ENCODE measurements at regions not wholly inside any gene's neighbourhood (a gene's known extent, or its start where the extent isn't known, plus 50 kb on each side); places are given as distances from the start of the nearest gene placed in this dataset.

DNA sequence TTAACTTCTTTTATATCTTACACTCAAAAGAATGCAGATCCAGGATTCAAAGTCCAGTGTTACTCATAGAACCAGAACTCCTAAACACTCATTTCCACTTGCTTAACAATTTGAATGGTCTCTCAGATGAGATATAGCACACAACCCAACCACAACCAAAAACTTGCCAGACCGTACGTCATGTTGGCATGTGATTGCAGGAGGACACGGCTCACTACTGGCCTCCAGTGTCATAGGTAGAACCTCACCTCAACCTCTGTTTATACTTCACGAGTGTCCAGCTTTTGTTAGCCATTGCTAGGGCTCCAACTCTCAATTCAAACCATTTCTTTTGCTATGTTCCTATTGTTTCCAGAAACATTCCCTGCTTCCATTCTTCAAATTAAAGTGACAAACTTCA, 58.5 kb upstream of the PDGFD start:
- no peak for ATAC-seq

DNA sequence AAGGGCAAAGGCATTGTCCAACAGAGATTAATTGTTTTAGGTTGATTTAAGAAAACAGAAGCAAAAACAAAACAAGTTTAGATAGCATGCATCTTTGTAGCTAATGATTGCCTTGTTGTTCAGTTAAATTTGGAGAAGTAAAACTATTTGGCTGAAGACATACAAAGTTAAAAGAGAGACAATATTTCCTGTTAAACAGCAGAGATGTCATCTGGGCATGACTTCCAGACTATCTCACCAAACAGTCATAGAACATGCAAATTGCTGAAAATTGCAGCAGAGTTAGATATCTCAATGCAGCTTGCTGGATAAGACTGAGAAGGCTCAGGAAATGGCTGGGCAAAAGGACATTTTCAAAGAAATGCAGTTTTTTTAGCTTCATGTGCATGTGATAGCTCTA, 57.5 kb upstream of the PDGFD start:
- no peak for ATAC-seq

DNA sequence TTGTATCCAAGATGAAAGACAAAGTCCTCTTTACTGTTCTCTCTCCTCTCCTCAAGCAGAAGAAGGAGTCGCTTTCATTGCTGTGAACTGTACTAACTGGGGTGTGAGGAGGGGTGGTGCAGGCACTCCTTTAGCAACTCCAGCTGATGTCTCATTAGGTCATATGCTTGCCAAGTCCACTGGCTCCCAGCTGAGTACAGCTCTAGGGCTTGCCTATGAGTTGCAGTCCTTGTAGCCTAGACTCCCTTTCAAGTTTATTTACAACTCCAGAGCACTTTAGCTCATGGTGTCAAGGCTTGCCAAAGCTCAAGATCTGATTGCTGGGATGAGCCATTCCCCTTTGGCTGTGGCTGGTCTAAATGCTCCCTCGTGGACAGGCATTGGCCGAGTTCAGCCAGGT, 55.1 kb upstream of the PDGFD start:
- no peak for ATAC-seq

DNA sequence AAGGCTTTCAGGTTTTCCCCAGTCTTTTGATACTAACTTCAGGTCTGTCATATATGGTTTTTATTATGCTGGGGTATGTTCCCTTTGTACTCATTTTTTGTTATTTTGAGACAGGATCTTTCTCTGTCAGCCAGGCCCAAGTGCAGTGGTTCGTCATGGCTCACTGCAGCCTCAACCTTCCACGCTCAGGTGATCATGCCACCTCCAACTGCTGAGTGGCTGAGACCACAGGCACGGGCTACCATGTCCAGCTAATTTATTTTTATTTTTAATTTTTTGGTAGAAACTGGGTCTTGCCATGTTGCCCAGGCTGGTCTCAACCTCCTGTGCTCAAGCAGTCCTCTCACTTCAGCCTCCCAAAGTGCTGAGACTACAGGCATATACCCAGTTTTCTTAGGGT, 50.6 kb upstream of the PDGFD start:
- ATAC-seq: no peak
